ENCODE measurements at regions not wholly inside any gene's neighbourhood (a gene's known extent, or its start where the extent isn't known, plus 50 kb on each side); places are given as distances from the start of the nearest gene placed in this dataset.

DNA sequence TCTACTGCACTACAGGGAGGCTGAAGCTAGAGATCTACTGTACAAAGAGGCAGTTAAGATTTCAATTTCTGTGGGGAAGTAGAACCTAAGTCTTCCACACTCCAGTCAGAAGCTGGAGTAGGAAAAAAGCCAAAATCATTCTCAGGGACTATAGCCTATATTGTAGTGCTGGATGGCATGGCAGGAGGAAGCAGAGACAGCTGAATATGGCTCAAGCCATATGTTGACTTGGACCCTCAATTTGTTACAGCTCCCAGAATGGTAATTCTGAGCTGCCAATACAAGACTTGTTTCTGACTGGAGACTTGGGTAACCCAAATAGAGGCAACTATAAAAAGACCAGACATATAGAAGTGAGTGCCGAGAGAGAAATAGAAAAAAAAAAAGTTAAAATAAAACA lies 200.6 kb downstream of the PTBP2 start:
- no peaks in the 10 kb centered on the region for H3K27me3 ChIP-seq (ENCODE audit: control insufficient read depth in 3 of 3, insufficient read depth in 3 of 3, low read length in 2 of 3)
- no peak overlapping the region for H3K9ac ChIP-seq (ENCODE audit: insufficient read depth in 1 of 2, low read length in 2 of 2)
- ATAC-seq (ENCODE audit: insufficient read depth, low FRiP score) = no peak

DNA sequence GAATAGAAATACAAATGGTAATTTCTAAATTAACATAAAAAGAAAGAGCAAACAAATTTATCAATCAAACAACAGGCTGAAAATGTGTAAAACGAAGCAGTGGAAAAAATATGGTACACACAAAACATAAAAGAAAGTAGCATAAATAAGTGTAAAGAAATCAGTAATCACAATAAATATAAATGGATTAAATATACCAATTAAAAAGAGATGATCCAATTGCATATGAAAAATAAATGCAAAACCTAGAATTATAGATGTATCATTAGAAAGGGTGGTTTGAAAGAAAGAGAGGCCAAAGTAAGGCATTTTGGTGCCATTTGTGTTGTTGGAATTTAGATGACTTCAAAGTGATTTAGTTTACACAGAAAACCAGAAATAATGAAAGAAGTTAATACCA lies 202.2 kb downstream of the PTBP2 start:
- 53 to 56% methylated on average over 1 of the region's 1 CpG for WGBS, 2 donors
- no peaks in the 10 kb centered on the region for H3K4me1 ChIP-seq (ENCODE audit: control insufficient read depth in 5 of 5, insufficient read depth in 5 of 5, low read length in 5 of 5)
- DNase-seq (no peak), ATAC-seq (ENCODE audit: insufficient read depth, low FRiP score) (no peak)
- peaks cover 0 to 2% (median 0%) of the 10 kb centered on the region in 4 donors for H3K9me3 ChIP-seq (ENCODE audit: control insufficient read depth in 4 of 4, insufficient read depth in 3 of 4, low read length in 3 of 4)
- H3K4me3 ChIP-seq = no peak overlapping the region
- H3K9ac ChIP-seq (ENCODE audit: insufficient read depth in 1 of 2, low read length in 2 of 2) = no peak overlapping the region
- H3K27ac ChIP-seq (ENCODE audit: low read depth in 1 of 2, low read length in 1 of 2) = no peak overlapping the region
- H3K36me3 ChIP-seq (ENCODE audit: control insufficient read depth in 4 of 4, insufficient read depth in 4 of 4, low read length in 4 of 4) = no peaks in the 10 kb centered on the region
- TF ChIP-seq, protein P1, sequence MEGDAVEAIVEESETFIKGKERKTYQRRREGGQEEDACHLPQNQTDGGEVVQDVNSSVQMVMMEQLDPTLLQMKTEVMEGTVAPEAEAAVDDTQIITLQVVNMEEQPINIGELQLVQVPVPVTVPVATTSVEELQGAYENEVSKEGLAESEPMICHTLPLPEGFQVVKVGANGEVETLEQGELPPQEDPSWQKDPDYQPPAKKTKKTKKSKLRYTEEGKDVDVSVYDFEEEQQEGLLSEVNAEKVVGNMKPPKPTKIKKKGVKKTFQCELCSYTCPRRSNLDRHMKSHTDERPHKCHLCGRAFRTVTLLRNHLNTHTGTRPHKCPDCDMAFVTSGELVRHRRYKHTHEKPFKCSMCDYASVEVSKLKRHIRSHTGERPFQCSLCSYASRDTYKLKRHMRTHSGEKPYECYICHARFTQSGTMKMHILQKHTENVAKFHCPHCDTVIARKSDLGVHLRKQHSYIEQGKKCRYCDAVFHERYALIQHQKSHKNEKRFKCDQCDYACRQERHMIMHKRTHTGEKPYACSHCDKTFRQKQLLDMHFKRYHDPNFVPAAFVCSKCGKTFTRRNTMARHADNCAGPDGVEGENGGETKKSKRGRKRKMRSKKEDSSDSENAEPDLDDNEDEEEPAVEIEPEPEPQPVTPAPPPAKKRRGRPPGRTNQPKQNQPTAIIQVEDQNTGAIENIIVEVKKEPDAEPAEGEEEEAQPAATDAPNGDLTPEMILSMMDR (IDR thresholded peaks at IDR 0.05; ENCODE audit: control extremely low read depth, extremely low read depth) = no peak
- H3K27me3 ChIP-seq (ENCODE audit: control insufficient read depth in 3 of 3, insufficient read depth in 3 of 3, low read length in 2 of 3) = no peaks in the 10 kb centered on the region

More for the DNA sequence above, 200.6 kb downstream of the PTBP2 start:
- Histone ChIP-seq H3K4me1 (ENCODE audit: control insufficient read depth in 5 of 5, insufficient read depth in 5 of 5, low read length in 5 of 5) (no peaks in the 10 kb centered on the region), H3K9me3 (ENCODE audit: control insufficient read depth in 4 of 4, insufficient read depth in 3 of 4, low read length in 3 of 4) (no peaks in the 10 kb centered on the region), H3K36me3 (ENCODE audit: control insufficient read depth in 4 of 4, insufficient read depth in 4 of 4, low read length in 4 of 4) (no peaks in the 10 kb centered on the region), H3K27ac (ENCODE audit: low read depth in 1 of 2, low read length in 1 of 2) (no peak overlapping the region), H3K4me3 (no peak overlapping the region)
- WGBS, 2 donors = 90 to 96% methylated on average over 1 of the region's 1 CpG
- no peak for DNase-seq
- TF ChIP-seq, protein P1 (IDR thresholded peaks at IDR 0.05; ENCODE audit: control extremely low read depth, extremely low read depth) = no peak

DNA sequence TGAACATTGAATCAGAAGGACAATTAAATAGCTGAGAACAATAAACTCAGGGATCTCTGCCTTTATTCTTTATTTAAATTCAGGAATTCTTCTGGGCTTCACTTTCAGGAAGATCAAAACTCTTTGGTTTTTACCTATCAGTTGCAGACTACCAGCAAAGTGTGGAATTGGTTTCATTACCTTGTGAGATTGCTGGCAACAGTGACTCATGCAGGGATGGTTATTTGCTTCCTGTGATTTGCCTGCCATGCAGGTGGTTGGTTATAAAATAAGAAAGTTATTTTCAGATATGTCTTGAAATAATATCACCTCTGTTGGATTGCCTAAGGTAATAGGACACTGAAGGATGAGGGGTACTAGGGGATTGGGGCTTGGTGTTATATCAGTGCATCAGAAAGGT lies 204.6 kb downstream of the PTBP2 start:
- Histone ChIP-seq H3K4me3 (no peak overlapping the region), H3K9me3 (ENCODE audit: control insufficient read depth in 4 of 4, insufficient read depth in 3 of 4, low read length in 3 of 4) (peaks cover 0 to 2% (median 0%) of the 10 kb centered on the region in 4 donors), H3K27me3 (ENCODE audit: control insufficient read depth in 3 of 3, insufficient read depth in 3 of 3, low read length in 2 of 3) (no peaks in the 10 kb centered on the region), H3K4me1 (ENCODE audit: control insufficient read depth in 5 of 5, insufficient read depth in 5 of 5, low read length in 5 of 5) (no peaks in the 10 kb centered on the region), H3K9ac (ENCODE audit: insufficient read depth in 1 of 2, low read length in 2 of 2) (no peak overlapping the region), H3K27ac (ENCODE audit: low read depth in 1 of 2, low read length in 1 of 2) (no peak overlapping the region), H3K36me3 (ENCODE audit: control insufficient read depth in 4 of 4, insufficient read depth in 4 of 4, low read length in 4 of 4) (no peaks in the 10 kb centered on the region)
- TF ChIP-seq, protein P1 (IDR thresholded peaks at IDR 0.05; ENCODE audit: control extremely low read depth, extremely low read depth) = no peak
- DNase-seq = no peak
- ATAC-seq (ENCODE audit: insufficient read depth, low FRiP score) = no peak

DNA sequence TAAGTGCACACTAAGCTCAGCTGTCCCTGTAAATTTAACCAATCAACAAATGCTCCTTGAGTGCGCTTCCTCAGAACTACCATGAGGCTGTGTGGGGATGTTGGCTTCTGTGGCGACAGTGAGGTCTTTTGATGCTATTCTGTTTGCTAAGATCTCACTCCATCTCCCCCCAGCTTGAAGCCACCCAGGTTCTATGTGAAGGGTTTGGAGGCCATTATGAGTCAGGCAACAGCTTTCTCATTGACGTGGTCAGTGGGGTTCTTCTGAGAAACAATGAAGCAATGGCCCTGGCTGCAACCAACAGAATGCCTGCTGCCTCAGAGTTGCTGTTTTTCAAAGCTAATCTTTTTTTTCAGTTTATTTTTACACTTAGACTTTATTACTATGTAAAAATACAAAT lies 205.5 kb downstream of the PTBP2 start:
- TF ChIP-seq, protein P1 (IDR thresholded peaks at IDR 0.05; ENCODE audit: control extremely low read depth, extremely low read depth) = no peak
- DNase-seq = no peak
- WGBS, 2 donors = 87 to 90% methylated on average over 3 of the region's 3 CpGs

More for the DNA sequence above, 205.5 kb downstream of the PTBP2 start:
- H3K9ac ChIP-seq (ENCODE audit: insufficient read depth in 1 of 2, low read length in 2 of 2) = no peak overlapping the region
- no peaks in the 10 kb centered on the region for H3K27me3 ChIP-seq (ENCODE audit: control insufficient read depth in 3 of 3, insufficient read depth in 3 of 3, low read length in 2 of 3)
- H3K4me3 ChIP-seq = no peak overlapping the region
- peaks cover 0 to 2% (median 0%) of the 10 kb centered on the region in 4 donors for H3K9me3 ChIP-seq (ENCODE audit: control insufficient read depth in 4 of 4, insufficient read depth in 3 of 4, low read length in 3 of 4)
- no peak for ATAC-seq (ENCODE audit: insufficient read depth, low FRiP score)
- H3K4me1 ChIP-seq (ENCODE audit: control insufficient read depth in 5 of 5, insufficient read depth in 5 of 5, low read length in 5 of 5) = no peaks in the 10 kb centered on the region
- H3K36me3 ChIP-seq (ENCODE audit: control insufficient read depth in 4 of 4, insufficient read depth in 4 of 4, low read length in 4 of 4) = no peaks in the 10 kb centered on the region
- no peak overlapping the region for H3K27ac ChIP-seq (ENCODE audit: low read depth in 1 of 2, low read length in 1 of 2)

All from lung (tissue), 11 donors.